NCI-H510A treated with DMSO at 0.1 percent for 48 hours (cell line): ENCODE measurements at regions not wholly inside any gene's neighbourhood (a gene's known extent, or its start where the extent isn't known, plus 50 kb on each side); places are given as distances from the start of the nearest gene placed in this dataset.
A peak's percentile ranks its signal among the peaks of the same experiment; 100 is the strongest.
"Not testable (repeated sequence)": the region's sequence is repeated elsewhere in the genome, so short reads cannot be mapped to it uniquely, and the experiment has no call there.

Experiments used
- DNase-seq: peaks from one replicate; lab custom pipeline; 2025; lab: John Stamatoyannopoulos, UW

DNA sequence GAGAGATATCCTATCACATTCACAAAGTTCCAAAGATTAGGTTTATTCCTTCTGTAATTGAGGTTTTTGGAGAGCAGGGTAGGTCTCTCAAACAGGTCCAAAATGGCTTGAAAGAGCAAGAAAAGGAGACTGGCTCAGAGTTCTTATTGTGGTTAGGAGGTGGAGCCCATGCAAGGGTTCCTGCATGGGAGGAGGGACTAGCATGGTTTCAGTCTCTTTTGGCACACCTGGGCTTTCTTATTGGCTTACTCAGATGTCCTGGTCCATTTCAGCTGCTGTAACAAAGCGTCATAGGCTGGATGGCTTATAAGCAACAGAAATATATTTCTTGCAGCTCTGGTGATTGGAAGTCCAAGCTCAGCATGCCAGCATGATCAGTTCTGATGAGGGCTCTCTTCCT, 493.1 kb downstream of the REEP3 start:
- no peak for DNase-seq

DNA sequence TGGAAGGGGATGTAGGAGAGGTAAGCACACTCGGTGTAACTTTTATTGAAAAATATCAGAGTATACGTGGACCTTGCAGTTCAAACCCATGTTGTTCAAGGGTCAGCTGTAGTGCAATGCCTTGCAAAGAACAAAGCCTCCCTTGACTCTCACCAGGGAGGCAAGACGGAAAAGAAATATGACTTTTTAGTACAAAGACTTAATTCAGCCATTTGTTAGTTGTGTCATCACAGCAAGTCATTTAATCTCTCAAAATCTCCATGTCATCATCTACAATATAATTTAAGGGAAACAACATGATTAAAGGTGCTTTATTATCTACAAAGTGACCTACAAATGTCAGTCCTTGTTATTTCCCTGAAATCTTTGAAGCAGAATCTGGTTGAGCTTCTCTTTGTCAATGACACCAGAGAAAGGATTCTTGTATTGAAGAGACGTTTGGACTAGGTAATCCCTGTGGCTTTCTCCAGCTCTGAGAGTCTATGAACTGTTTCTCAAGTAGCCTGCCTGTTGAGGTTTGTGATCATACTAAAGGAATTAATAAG, 502.8 kb downstream of the REEP3 start:
- DNase-seq, result no peak

DNA sequence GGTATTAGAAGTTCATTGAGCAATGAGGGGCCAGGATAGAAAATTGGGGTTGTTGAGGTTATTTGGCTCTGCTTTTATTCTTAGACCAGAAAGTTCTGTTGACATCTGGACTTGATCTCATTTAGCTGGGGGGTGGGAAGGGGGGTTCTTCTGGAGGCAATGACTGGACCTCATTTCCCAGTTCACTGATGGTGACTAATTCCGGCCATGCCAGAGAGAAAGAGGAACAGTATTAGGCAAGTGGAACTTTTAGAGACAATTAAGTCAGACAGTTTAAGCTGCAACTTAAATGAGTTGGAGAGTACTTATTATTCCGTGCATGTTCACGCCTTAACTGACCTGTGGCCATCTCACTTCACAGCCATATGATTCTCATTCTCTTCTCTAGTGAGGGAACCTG, 512.5 kb downstream of the REEP3 start:
- no peak for DNase-seq

DNA sequence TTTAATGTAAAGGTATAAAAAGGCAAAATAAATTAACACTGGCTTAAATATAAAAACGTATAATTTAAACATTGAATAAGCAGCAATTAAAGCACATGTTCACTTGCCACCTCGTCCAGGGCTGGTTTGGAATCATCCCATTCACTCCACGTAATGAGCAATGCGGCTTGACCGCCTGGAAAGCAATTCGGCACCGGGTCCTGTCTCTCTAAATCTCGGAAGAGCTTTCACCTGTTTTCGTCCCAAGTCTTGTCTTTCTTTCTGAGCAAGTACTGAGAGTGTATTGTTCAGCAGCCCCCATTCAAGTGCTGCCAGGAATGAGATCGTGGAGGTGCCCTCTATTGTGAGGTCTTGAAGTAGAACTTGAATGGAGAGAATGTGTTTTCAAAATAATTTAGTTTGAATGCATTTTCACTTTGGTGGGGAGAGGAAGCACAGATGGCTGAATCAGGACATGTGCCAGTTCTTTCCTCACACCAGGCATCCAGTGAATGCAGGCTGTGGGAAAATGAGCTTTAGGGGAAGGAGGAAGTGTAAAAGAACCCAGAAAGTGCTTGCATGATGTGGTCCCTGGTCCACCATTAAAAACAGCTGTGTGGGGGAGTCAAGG, 515.2 kb downstream of the REEP3 start:
- no peak for DNase-seq

DNA sequence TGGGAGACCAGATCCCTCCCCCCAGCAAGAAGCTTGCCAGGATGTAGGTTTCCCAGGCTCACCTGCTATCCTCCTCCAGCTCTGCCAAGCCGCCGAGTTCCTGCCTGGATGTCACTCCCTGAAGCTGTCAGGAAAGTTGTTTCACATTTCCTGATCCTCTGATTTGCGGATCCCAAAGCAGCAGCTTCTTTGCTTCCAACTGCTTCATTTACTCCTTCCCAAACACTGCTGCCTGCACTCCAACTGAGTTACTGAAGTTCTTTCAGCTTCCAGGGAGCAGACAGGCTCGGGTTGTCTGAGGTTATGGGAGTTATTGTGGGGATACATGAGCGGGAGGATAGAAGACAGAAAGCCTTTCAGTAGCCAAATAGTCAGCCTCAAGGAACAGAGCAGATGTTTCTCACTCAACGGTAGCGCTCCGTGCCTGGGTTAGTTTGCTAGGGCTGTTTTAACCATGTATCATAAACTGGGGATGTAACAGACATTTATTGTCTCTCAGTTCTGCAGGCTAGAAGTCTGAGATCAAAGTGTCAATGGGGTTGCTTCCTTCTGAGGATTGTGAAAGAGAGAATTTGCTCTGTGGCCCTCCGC, 516.0 kb downstream of the REEP3 start:
- DNase-seq, result no peak

DNA sequence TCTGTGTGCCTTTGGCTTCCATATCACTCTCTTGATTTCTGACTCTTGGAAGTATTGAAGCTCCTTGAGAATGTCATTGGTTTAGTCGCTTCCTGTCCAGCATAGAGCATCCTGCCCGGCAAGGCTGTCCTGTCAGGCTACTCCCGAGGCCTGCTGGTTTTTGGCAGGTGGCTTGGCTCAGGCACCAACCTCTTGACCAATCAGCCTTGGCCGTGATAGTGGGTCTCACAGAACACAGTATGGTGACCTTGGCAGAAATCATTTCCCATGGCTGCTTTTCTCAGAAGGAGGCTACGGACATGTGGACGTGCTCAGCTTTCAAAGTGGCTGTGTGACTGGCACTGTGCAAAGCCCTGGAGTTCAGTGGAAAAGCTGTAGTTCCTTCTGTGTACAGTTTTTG, 516.9 kb downstream of the REEP3 start:
- DNase-seq, result no peak

DNA sequence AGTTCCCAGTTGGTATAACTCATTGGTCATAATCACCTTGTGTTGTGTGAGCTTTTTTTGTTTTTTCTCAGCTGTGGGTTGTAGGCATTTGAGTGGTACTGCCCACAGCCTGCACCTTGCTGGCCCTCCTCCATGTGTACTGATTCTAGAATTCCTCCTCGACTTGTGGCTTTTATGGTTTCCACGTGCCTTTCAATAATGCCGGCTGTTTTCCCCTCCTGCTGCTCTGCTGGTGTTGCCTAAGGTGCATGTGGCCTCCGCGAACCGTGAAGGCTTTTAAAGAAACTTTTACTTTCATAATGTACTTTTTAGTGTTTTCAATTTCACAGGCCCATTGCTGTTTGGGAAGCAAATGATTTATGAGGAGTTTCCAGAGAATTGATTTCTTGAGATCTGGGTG, 518.0 kb downstream of the REEP3 start:
- DNase-seq, result no peak

- DNase-seq, result no peak
Measured at GRCh38 chr10:64040781-64041180, 519.6 kb downstream of the REEP3 start.

- DNase-seq, result peak; percentile 4
Measured at GRCh38 chr10:64041185-64041988, 520.2 kb downstream of the REEP3 start.

DNA sequence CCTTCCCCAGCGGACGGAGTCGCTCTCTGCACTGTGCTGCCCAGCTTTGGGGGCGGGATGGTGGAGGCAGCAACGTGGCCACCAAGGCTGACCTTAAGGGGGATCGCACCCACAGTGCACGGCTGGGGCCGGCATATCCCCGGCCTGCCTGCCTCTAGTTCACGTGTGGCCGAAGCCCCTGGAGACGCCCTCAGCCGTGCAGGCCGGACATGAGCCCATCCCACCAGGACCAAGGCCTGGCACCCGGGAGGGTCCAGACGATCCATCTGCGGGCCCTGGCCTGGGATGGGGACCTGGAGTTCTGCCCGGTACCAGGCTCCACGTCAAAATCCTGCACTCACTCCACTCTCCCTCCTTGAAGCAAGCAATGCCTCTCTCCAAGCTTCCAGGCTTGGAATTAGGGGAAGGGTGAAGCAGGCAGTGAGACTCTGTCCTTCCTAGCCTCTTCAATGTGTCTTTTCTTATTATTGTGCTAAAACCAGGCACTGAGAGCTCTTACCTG, 520.8 kb downstream of the REEP3 start:
- no peak for DNase-seq

DNA sequence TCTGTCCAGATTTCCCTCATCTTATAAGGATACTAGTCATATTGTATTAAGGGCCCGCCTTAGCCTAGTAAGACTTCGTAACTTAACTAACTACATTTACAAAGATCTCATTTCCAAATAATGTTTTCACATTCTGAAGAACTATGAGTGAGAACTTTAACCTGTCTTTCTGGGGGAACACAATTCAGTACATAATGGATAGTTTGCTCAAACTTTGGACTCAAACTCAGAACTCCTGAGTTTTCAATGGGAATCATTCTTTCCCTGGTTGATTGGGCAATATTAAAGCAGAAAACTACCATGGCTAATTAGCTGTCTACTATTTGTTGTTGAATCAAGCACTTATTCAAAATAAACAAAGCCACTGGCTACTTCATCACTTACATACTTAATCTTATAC, 522.9 kb downstream of the REEP3 start:
- no peak for DNase-seq

DNA sequence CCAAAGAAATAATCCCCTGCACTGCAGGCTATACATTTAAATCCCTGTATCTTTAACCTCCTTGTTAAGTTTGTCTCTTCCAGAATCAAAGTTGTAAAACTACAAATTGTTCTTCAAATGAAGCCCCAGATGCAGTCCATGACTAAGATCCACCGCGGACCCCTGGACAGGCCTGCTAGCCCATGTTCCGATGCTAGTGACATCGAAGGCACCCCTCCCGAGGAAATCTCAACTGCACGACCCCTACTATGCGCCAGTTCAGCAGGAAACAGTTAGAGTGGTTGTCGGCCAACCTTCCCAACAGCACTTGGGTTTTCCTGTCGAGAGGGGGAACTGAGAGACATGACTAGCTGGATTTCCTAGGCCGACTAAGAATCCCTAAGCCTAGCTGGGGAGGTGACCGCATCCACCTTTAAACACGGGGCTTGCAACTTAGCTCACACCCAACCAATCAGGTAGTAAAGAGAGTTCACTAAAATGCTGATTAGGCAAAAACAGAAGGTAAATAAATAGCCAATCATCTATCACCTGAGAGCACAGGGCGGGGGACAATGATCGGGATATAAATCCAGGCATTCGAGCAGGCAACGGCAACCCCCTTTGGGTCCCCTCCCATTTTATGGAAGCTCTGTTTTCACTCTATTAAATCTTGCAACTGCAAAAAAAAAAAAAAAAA, 523.9 kb downstream of the REEP3 start:
- not testable (repeated sequence) for DNase-seq

DNA sequence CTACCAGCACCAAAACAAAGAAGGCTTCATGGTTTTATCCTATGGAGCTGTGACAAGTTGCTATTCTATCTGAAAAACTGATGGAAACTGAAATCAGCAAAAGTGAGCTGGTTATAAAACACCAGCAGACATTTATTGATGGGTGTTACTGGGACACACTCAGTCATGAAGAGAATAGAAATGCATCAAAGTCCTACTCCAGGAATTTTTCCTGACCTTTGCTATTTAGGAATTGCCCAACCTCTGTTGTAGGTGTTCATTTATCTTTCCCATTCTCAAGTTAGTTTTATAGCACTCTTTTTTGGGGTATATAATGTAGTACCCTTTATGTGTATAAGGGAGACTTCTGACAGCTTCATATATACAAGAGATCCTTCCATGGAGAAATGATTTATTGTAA, 533.2 kb downstream of the REEP3 start:
- DNase-seq, result no peak

- DNase-seq, result no peak
Measured at GRCh38 chr10:64059884-64060283, 538.7 kb downstream of the REEP3 start.

- no peak for DNase-seq
Measured at GRCh38 chr10:64060389-64060788, 539.2 kb downstream of the REEP3 start.

DNA sequence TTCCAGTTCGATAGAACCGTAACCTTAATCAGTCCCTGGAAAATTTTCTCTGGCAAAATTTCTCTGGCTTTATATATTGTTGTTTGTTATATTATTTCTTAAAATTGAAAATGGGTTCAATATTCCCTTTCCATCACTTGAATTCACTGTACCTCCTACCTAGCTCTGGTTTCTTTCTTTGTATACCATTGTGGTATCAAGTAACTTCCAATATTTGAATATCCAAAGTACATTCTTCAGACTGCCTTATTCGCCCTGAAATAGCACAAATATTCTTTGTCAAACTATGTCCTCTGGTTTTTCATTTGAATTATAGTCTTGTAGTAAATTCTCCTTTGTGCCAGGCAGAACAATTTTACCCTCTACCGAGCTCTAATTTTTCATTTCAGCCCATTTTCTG, 541.6 kb downstream of the REEP3 start:
- DNase-seq, result no peak

DNA sequence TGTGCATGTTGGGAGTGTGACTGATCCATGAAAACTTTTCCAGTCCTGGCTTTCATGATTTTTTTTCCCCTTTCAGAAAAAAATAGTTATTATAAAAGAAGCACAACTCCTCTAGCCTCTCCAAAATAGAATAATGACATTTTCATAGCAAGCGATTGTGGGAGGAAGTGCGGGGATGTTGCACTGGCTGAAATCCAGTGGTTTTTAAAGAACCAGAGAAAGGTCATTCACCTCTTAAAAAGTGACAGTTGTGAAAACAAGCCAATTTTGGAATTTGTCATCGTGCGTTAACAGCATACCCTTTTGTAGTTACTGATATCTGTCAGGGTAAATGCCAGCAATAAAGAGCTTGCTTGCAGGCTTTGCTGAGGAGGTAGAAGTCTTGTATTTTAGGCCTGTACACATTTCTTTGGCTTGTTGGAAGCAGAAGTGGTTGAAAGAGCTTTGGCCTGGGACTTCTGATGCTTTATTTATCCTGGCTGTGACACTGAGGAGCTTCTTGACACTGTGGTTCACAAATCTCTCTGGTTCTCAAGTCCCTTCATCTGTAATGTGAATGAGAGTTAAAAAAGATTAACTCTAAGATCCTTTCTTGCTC, 545.9 kb downstream of the REEP3 start:
- no peak for DNase-seq

DNA sequence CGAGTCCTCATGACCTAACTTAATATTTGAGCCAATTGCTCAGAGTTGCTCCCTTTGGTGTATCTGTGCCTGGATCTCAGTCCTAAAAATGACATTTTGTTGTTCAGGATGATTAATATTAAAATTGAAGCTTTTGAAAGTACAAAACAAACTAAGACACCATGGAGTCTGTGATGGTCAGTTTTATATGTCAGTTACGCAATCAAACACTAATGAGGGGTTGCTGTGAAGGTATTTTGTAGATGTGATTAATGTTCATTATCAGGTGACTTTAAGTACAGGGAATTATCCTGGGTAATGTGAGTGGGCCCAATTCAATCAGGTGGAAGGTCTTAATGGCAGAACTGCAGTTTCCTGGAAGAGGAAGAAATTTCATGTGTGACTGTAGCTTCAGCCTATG, 546.7 kb downstream of the REEP3 start:
- DNase-seq, result no peak

- DNase-seq, result no peak
Measured at GRCh38 chr10:64070241-64070640, 549.0 kb downstream of the REEP3 start.

DNA sequence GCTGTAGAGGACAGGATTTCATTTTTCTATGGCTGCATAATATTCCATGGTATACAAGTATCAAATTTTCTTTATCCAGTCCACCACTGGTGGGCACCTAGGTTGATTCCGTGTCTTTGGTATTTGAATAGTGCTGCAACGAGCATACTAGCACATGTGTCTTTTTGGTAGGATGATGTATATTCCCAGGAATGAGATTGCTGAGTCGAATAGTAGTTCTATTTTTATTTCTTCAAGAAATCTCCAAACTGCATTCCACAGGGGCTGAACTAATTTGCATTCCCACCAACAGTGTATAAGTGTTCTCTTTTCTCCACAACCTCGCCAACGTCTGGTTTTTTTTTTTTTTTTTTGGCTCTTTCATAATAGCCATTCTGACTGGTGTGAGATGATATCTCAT, 550.0 kb downstream of the REEP3 start:
- no peak for DNase-seq

DNA sequence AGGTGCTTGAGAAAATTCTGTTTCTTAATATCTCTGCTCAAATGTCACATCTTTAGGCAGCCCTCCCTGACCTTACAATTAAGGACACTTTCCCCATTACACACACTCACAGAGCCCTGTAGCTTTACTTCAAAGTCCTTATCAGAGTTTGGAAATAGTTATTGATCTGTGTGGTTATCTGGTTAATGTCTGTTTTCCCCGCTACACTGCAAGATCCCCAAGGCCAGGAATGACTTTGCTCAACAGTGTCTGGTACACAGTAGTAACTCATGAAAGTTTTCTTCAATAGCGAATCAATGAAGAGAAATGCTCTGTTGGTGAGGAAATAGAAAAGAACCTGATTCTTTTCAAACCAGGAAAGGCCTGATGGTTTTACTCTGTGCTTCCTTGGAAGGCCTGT, 554.4 kb downstream of the REEP3 start:
- no peak for DNase-seq

DNA sequence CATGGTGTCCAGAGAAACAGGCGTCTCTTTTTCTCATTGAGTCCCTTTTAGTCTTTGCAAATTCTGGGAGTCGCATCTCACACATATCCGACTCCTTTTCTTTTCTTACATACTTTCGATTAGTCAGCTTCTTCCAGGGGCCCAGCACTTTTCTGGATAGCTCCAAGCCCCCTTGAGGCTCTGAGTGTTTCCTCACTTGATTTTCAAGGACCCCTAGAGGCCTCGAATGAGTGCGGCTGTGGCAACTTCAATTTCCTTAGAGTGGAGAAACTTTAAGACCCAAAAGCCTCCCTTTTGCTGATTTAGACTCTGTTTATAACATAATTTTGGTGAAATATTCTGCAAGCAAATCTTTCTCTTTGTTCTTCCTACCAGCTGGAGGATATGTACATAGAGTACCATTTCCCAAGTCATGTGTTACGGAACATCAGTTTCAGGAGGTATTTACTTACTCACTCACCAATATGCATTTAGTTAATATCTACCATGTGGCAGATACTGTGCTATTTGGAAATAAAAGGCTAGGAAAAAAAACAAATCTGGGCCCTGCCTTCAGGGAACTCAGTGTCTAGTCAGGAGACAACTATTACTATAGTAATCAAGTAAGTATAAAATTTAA, 555.2 kb downstream of the REEP3 start:
- no peak for DNase-seq
